ENCODE measurements at regions not wholly inside any gene's neighbourhood (a gene's known extent, or its start where the extent isn't known, plus 50 kb on each side); places are given as distances from the start of the nearest gene placed in this dataset.

DNA sequence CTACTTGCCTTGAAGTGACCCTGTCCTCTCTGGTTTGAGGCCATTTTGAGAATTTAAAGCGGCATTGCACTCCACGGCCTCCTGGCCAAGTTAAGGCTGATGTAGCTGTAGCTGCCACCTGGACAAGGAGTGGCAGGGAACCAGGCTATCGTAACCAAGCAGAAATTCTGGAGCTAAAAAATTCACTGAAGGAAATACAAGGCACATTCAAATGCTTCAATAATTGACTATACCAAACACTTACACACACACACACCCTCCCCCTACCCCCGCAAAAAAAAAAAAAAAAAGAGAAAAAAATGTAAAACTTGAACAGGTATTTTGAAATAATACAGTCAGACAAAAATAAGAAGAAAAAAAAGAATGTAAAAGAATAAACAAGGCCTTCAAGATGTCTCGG lies 409.0 kb upstream of the SEMA3A start:
- TF ChIP-seq, protein P1, sequence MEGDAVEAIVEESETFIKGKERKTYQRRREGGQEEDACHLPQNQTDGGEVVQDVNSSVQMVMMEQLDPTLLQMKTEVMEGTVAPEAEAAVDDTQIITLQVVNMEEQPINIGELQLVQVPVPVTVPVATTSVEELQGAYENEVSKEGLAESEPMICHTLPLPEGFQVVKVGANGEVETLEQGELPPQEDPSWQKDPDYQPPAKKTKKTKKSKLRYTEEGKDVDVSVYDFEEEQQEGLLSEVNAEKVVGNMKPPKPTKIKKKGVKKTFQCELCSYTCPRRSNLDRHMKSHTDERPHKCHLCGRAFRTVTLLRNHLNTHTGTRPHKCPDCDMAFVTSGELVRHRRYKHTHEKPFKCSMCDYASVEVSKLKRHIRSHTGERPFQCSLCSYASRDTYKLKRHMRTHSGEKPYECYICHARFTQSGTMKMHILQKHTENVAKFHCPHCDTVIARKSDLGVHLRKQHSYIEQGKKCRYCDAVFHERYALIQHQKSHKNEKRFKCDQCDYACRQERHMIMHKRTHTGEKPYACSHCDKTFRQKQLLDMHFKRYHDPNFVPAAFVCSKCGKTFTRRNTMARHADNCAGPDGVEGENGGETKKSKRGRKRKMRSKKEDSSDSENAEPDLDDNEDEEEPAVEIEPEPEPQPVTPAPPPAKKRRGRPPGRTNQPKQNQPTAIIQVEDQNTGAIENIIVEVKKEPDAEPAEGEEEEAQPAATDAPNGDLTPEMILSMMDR (IDR thresholded peaks at IDR 0.05; ENCODE audit: low read depth, low read length), result no peak
- no peak for TF ChIP-seq EZH2phosphoT487 (IDR thresholded peaks at IDR 0.05; ENCODE audit: low read depth)

Measured in OCI-LY3 (cell line).